ENCODE measurements at regions not wholly inside any gene's neighbourhood (a gene's known extent, or its start where the extent isn't known, plus 50 kb on each side); places are given as distances from the start of the nearest gene placed in this dataset.
"Not testable (repeated sequence)": the region's sequence is repeated elsewhere in the genome, so short reads cannot be mapped to it uniquely, and the experiment has no call there.

DNA sequence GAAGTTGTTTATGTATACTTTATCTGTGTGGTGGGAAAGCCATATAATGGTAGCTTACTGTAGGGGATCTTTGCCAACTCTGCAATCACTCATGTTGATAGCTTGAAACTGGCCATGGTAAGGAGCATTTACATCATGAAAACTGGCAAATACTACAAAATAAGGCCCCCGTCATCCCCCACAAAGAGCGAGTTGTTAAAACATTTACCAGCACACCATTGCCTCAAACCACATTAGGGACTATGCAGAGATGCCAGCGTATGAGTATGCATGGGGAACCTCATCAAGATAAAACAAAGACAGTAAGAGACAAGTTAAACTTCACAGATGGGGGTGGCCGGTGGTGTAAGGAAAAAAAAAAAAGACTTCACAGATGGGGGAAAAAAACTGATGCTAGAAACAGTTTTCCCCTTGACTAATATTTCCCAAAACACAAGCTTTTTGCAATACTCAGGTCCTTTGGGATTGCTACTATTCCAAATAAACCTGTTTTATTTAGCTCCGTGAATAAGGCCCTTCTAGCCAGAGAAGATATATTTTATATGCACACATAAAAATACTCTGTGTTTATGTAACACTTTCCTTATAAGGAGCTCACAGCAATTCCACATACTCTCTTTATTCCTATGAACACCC lies 70.6 kb upstream of the SERP2 start:
- DNase-seq (ENCODE audit: low read depth in 2 of 2), result no peak

GRCh38 chr13:44303681-44304432 lies 69.8 kb upstream of the SERP2 start:
- DNase-seq (ENCODE audit: low read depth in 2 of 2), result no peak

DNA sequence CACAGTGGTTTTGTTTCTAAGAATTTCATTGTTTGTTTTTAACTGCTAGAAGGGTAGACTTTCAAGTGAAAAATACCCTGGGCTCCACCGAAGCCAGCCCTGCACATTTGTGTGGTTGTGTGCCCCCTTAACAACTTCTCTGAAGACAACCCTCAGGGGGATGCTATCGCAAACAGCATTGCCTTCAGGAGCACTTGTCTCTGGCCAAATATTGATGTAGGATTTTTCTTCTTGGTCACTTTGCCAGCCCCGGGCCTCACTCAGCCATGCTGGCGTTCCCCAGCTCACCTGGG lies 69.2 kb upstream of the SERP2 start:
- DNase-seq (ENCODE audit: low read depth in 2 of 2), result no peak

GRCh38 chr13:44305286-44305685 lies 68.3 kb upstream of the SERP2 start:
- DNase-seq (ENCODE audit: low read depth in 2 of 2), result no peak

DNA sequence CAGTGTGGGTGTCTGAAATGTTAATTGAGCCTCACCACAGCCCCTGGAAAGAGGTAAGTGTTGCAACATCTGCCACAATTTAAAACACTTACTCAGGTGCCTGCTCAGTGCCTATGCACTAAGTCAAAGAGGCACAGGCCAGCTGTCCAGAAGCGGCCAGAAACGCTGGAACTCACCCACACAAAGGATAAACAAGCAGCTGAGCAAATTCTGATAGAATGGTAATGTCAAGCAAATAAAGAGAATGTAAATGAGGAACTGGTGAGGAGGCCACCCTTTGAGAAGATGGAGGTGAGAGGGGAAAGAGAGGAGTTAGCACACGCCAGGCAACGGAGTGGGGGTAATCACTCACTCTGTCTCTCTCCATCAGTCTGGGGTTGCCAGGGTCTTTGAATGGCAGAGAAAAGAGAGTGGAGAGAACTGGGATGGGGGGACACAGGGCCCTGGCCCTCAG lies 67.7 kb upstream of the SERP2 start:
- DNase-seq (ENCODE audit: low read depth in 2 of 2), result no peak

- DNase-seq (ENCODE audit: low read depth in 2 of 2), result no peak
Measured at GRCh38 chr13:44306371-44307192, 67.0 kb upstream of the SERP2 start.

DNA sequence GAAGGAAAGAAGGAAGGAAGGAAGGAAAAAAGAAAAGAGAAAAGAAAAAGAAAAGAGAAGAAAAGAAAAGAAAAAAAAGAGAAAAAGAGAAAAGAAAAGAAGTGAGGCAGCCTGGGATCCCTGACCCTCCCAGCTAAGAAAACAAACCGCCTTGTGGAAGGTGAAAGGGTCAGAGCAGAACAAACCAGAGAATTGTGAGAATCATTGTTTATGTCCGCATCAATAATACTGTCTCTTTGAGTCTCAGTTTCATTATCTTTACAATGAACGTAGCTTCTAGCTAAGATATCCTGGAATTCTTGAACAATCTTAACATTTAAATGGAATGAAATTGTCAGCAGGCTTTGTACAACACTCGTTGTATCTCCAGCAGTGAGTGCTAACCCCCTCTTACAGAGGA lies 66.4 kb upstream of the SERP2 start:
- no peak for DNase-seq (ENCODE audit: low read depth in 2 of 2)

DNA sequence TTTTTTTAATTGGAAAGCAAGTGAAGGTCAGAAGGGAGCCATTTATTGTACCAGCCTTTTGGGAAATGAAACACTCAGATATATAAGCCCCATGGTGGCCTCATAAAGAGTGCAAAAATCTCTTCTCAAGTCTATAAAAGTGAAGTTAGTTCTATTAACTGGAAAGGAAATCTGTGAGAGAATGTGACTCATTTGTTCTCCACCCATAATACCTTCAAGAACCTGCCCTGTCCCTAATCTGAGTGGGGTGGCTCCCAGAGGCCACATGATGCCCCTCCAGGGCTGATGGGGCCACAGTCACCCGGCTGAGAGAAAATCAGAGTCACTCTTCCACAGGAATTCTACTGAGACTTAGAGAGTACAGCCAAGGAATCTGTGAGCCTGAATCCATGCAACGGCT lies 65.8 kb upstream of the SERP2 start:
- no peak for DNase-seq (ENCODE audit: low read depth in 2 of 2)

GRCh38 chr13:44308352-44308751 lies 65.3 kb upstream of the SERP2 start:
- DNase-seq (ENCODE audit: low read depth in 2 of 2), result no peak

DNA sequence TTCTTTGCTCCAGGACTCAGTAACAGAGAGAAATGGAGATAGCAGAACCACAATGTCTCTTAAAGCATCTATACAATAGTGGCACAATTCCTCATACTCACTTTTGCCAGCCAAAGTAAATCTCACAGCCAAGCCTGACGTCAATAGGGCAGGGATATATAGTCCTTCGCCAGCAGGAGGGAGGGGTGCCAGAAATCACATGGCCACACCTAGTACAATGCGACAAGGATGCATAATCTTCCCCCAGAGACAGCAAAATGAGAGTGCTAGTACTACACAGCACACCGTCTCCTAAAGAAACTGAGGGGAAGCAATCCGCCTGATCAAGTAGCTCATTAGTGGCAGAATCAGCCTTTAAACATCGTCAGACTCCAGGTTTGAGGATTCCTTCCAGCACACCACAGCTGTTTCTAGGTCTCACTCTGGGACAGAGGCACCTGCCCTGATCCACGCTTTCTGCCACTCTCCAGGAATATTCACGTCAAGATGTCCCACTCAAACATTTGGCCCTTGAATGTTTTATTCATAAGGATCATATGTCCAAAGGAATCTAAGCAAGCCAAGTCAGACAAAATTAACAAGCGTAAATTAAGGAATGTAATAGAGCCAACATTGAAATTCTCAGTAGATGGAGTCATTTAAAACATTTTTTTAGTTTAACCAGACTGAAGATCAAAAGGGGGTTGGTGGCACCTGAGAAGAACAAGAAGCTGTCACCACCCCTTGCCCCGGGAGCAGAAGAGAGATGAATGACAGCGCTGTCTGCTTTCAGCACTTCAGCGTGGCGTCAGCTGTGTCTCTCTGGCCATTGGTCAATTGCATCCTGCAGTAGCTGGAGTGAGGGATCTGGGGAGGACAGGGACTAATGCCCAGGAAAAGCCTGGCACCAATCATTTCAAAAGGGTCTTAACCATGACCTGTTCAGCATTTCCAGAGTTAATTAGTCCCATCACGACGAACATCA lies 63.5 kb upstream of the SERP2 start:
- DNase-seq (ENCODE audit: low read depth in 2 of 2), result no peak

DNA sequence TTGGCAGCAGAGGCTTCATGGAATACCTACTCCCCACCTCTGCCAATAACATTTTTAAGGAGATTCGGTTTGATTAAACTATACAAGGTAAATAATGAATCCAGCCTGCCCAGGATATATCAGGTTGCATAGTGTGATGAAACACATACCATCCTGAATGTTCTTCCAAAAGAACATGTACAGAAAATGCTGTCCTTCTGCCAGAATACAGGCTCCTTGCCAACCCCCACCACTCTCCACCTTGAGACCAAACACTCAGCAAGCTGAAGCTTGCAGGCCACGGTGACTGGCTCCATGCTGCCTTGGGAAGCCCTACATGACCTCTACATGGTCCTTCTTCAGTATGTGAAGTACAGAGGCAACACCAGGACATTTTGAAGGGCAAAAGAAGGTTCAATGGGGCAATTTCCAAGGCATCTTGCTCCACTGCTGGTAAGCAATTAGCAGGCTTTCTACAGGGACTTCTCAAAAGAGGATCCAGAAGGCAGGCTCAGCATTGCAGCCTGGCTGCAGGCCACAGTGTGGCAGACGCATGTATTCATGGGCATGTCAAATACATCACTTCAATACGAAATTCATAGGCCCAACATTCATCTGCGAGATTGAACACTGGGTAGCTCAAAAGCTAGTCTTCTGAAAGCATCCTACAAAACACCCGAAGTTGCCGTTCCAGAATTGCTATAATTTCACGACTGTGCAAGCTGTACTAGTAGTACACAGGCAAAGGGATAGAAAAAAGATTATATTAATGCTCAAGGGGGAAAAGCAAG lies 62.4 kb upstream of the SERP2 start:
- DNase-seq (ENCODE audit: low read depth in 2 of 2), result no peak

DNA sequence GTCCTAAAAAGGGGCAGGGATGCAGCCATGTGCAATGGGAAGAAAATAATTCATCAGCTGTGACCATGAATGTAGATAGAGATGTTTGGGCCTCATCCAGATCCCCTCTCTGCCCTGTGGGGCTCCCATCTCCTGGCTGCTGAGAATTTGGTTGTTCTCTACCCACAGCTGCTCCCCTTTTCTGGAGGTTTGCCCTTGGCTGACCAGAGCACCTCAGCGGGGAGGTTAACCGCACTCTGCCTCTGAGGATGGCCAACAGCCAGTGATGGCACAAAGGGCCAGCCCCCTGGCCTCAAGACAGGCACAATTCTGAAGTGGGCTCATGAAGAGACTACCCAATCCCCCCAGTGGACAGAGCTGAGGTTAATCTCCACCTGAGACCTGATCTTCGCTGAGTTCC lies 61.5 kb upstream of the SERP2 start:
- DNase-seq (ENCODE audit: low read depth in 2 of 2), result no peak

DNA sequence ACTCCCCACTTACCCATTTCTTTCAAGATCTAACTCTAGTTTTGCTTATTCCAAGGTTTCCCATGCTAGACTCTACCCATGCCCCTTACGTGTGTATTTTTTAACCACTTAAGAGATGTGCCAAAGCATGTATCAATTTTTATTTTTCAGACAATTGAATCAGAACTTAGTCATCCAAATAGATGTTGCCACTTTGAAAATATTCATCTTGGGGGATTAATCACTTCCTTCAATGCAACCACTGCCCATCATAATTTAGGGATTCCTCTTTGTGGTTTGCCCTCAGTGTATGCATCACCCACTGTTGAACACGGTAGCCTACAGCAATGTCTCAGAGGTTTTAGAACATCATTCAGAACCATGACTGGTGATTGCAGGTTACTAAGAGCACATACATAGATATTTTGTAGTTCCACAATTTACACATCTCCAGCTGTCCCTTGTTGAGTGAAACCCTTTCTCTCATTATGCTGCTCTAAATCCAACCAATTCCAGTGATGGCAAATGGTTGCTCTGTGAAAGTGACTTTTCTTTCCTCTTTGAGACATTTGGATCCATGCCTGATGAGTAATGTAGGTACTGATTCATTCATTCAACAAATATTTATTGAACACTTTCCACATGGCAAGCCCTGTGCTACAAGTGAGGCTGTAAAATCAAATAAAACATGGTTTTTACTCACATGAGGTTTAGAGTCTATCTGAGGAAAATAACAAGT lies 60.6 kb upstream of the SERP2 start:
- no peak for DNase-seq (ENCODE audit: low read depth in 2 of 2)

GRCh38 chr13:44313674-44314073 lies 60.0 kb upstream of the SERP2 start:
- DNase-seq (ENCODE audit: low read depth in 2 of 2), result no peak

DNA sequence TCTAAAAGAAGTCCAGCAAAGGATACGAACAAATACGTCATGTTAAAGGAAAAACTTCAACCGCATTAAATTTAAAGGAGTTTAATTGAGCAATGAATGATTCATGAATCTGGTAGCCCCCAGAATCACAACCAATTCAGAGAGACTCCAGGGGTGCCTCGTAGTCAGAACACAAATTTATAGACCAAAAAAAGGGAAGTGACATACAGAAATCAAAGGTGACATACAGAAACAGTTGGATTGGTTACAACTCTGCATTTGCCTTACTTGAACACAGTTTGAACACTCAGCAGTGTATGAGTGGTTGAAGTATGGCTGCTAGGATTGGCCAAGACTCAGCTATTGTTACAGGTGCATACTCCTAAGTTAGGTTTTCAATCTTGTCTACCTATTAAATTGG lies 59.5 kb upstream of the SERP2 start:
- DNase-seq (ENCODE audit: low read depth in 2 of 2), result not testable (repeated sequence)

GRCh38 chr13:44317752-44318151 lies 55.9 kb upstream of the SERP2 start:
- DNase-seq (ENCODE audit: low read depth in 2 of 2), result no peak

DNA sequence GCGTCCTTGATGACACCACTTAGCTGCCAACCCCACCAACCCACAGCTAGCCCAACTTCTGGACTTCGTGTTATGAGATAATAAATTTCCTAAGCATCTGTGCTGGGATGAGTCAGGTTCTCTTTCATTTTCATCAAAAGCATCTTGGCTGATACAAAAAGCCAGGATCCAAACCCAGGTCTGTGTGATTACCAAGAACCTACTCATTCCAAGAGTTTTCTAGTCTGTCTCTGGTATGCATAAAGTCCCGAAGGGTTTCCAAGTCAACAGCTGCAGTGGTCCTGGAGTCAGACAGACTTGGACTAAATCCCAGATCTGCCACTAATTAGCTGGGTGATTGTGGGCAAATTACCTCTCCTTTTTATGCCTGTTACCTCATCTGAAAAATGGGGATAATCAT lies 55.5 kb upstream of the SERP2 start:
- no peak for DNase-seq (ENCODE audit: low read depth in 2 of 2)

DNA sequence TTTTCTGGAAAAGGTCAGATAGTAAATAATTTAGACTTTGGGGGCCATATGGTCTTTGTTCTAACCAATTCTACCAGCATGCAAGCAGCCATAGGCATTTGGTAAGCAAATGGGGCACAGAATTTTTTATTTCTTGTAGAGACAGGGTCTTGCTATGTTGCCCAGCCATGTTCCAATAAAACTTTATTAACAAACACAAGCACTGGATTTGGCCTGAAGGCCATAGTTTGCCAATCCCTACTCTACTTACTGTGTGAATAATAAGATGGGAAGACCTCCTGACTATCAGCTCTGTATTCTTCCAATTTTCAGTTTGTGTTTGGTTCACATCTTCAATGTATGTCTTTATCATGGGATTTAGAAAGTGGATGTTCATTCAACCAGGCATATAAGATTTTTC lies 53.0 kb upstream of the SERP2 start:
- no peak for DNase-seq (ENCODE audit: low read depth in 2 of 2)

GRCh38 chr13:44321961-44322360 lies 51.7 kb upstream of the SERP2 start:
- no peak for DNase-seq (ENCODE audit: low read depth in 2 of 2)

GRCh38 chr13:44322928-44323327 lies 50.7 kb upstream of the SERP2 start:
- DNase-seq (ENCODE audit: low read depth in 2 of 2), result no peak
